LNCAP (cell line): ENCODE measurements at regions not wholly inside any gene's neighbourhood (a gene's known extent, or its start where the extent isn't known, plus 50 kb on each side); places are given as distances from the start of the nearest gene placed in this dataset.

ENCODE experiments used
- CTCF ChIP-seq: fragments of 450-650 bp; IDR thresholded peaks from 2 replicates; pipeline ENCODE4 v1.5.1; 2017; ENCODE audit warnings: mild to moderate bottlenecking

DNA sequence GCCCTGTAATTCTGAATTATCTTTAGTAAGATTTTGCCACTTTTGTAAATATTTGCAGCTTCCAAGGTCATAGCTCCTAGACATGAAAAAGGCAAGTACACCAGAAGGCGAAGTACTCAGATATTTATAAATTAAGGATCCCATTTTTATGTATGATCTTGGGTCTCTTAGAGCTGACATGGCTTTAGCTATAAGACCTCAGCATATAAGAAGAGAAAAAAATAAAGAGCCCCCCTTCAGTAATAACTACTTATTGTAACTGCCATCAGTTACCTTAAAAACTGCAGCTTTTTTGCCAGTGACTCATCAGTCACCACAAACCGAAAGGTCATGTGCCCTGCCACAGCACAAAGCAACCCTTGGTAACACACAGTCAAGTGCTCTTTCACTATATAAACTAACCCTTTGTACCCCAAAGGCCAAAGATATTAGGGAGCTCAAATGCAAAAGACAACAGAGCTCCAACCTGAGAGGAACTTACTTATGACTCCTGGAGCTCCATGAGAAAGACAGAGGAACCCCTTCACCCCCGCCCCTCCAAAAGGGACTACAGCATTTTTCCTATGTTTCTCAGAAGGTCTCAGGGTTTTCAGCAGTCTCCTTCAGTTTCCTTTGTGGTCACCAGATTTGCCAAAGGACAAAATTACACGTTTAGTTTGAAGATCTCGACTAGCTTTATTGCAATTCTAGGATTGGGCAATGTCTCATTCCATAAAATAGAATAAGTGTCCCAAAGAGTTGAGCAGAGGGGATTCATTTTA, 219.8 kb upstream of the DUSP10 start:
- TF ChIP-seq CTCF, result no peak

GRCh38 chr1:221949996-221950395, 208.1 kb upstream of the DUSP10 start:
- TF ChIP-seq CTCF, result no peak

- no peak for TF ChIP-seq CTCF
Observed at GRCh38 chr1:221948459-221948858, 206.6 kb upstream of the DUSP10 start.

DNA sequence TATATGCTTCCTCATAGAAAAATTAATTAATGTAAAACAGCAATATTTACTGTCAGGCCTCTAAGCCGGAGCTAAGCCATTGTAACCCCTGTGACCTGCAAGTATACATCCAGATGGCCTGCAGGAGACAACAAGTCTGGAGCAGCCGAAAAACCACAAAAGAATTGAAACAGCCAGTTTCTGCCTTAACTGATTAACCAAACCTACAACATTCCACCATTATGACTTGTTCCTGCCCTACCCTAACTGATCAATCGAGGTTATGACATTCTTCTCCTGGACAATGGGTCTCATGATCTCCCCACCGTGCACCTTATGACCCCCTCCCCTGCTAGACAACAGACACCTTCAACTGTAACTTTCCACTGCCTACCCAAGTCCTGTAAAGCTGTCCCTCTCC, 205.8 kb upstream of the DUSP10 start:
- no peak for TF ChIP-seq CTCF

GRCh38 chr1:221946768-221947167, 204.9 kb upstream of the DUSP10 start:
- TF ChIP-seq CTCF, result no peak

DNA sequence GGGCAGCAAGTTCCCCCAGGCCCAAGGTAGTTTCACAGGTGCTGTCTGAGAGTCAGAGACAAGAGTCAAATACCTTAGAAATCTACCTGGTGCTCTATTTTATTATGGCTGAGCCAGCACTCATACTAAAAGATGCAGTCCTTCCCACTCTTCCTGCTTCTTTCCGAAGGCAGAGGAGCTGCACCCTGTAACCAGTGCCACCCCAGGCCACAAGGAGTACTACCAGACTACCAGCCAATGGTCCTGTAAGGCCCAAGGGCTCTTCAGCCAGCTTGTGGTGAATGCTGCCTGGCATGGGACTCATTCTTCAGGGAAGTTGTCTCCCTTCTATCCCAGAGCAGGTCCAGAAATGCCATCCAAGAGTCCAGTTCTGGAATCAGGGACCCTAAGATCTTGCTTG, 203.8 kb upstream of the DUSP10 start:
- no peak for TF ChIP-seq CTCF

GRCh38 chr1:221944247-221944870, 202.5 kb upstream of the DUSP10 start:
- no peak for TF ChIP-seq CTCF
